Mammary epithelial cell (primary cell): ENCODE measurements at regions not wholly inside any gene's neighbourhood (a gene's known extent, or its start where the extent isn't known, plus 50 kb on each side); places are given as distances from the start of the nearest gene placed in this dataset.

Source experiments
- EZH2 ChIP-seq: IDR thresholded peaks from 2 replicates; pipeline ENCODE4 v1.6.1; 2012; ENCODE audit warnings: low read length, inconsistent platforms, borderline replicate concordance
- TF ChIP-seq, protein P1 (sequence below), 2 donors: IDR thresholded peaks in 1 of 2; conservative IDR thresholded peaks in 1 of 2; 2 replicates each; pipeline ENCODE4 v1.5.1; 2011 to 2012; ENCODE audit warnings: inconsistent platforms in 2 of 2, low read length in 2 of 2, mild to moderate bottlenecking in 2 of 2, control low read depth in 1 of 2, low read depth in 1 of 2; ENCODE audit not compliant: insufficient read depth in 1 of 2; ENCODE audit errors: extremely low read depth in 1 of 2

DNA sequence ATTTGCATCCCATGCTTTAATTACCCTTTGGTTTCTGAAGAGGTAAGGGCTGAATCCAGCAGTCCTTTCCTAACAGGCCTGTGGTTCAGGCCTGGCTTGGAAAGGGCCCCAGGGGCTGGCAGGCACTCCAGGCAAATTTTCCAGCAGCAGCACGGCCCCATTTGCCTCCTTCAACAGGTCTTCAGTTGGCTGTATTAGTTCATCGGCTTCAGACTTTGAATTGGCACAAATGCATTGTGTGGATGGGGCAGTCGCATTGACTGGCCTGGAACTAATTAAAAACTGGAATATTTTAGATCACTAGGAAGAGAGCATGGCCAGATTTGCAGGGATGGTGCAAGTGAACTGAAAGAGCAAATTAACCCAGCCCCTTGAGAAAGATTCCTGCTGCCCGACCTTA is 207.8 kb upstream of the MCTP2 start:
- TF ChIP-seq, protein P1, sequence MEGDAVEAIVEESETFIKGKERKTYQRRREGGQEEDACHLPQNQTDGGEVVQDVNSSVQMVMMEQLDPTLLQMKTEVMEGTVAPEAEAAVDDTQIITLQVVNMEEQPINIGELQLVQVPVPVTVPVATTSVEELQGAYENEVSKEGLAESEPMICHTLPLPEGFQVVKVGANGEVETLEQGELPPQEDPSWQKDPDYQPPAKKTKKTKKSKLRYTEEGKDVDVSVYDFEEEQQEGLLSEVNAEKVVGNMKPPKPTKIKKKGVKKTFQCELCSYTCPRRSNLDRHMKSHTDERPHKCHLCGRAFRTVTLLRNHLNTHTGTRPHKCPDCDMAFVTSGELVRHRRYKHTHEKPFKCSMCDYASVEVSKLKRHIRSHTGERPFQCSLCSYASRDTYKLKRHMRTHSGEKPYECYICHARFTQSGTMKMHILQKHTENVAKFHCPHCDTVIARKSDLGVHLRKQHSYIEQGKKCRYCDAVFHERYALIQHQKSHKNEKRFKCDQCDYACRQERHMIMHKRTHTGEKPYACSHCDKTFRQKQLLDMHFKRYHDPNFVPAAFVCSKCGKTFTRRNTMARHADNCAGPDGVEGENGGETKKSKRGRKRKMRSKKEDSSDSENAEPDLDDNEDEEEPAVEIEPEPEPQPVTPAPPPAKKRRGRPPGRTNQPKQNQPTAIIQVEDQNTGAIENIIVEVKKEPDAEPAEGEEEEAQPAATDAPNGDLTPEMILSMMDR (conservative IDR thresholded peaks at IDR 0.05 in 1 of 2, IDR thresholded peaks at IDR 0.05 in 1 of 2; ENCODE audit: extremely low read depth in 1 of 2, insufficient read depth in 1 of 2, low read depth in 1 of 2, low read length in 2 of 2): no peak
- no peak for TF ChIP-seq EZH2
